Breast epithelium (tissue), 3 donors: ENCODE measurements at regions not wholly inside any gene's neighbourhood (a gene's known extent, or its start where the extent isn't known, plus 50 kb on each side); places are given as distances from the start of the nearest gene placed in this dataset.

Experiments
- CTCF ChIP-seq, 3 donors: fragments of 450-650 bp; IDR thresholded peaks; one replicate each; pipeline ENCODE4 v1.5.1; 2016 to 2017; ENCODE audit warnings: antibody characterized with exemption in 3 of 3, mild to moderate bottlenecking in 3 of 3, moderate library complexity in 3 of 3
- POLR2A ChIP-seq: fragments of 450-650 bp; IDR thresholded peaks from one replicate; pipeline ENCODE4 v1.6.1; 2016; ENCODE audit warnings: antibody characterized with exemption, mild to moderate bottlenecking, moderate library complexity
- POLR2AphosphoS5 ChIP-seq, 3 donors: sonication (generic); formaldehyde crosslinking; IDR thresholded peaks; one replicate each; pipeline ENCODE4 v1.6.1; 2017; ENCODE audit warnings: antibody characterized with exemption in 3 of 3

GRCh38 chr9:81372628-81373191 lies 316.6 kb downstream of the TLE1 start:
- TF ChIP-seq CTCF (IDR thresholded peaks at IDR 0.05), result no peak
- TF ChIP-seq POLR2AphosphoS5 (IDR thresholded peaks at IDR 0.05), result no peak
- TF ChIP-seq POLR2A, result no peak
